ENCODE measurements at regions not wholly inside any gene's neighbourhood (a gene's known extent, or its start where the extent isn't known, plus 50 kb on each side); places are given as distances from the start of the nearest gene placed in this dataset.

DNA sequence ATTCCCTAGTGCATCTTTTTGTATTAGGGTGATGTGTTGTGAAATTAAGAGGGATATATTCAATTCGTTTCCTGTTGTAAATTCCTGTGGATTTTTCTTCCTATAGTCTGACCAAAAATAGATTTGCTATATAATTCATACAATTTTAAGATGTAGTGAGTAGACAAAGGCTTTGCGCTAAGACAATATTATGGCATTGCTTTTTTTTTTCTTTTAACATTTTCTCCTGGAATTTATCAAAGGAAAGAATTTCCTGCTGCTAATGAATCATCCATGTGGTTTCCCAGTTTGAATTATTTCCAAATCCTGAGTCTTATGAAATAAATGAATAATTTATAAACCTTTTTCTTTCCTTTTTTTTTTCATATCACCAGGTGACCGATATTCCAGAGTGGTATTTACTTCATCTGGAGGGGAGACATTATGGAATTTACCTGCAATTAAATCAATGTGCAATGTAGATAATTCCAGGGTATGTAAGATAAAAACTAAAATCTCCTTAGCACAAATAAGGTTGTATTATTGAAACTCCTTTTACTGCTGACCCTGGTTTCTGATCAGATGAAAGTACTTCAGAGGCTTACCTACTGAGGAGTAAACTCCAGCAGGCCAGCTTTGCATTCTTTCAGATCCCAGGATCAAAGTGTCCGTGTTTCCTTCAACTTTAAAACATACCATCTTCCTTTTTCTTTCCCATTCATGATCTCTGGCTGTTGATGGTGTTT is 148.4 kb downstream of the TLR5 start:
- Histone ChIP-seq H3K9me3 (ENCODE audit: control insufficient read depth, low read depth, low read length) (no peaks in the 10 kb centered on the region), H3K4me2 (ENCODE audit: control insufficient read depth, extremely low read depth, insufficient read depth, low read depth, low read length) (peak overlapping the region; percentile 66), H2AFZ (ENCODE audit: control insufficient read depth, low read length) (no peak overlapping the region), H3K9me1 (ENCODE audit: control insufficient read depth, extremely low read depth, insufficient read depth, low read length) (no peaks in the 10 kb centered on the region), H3K4me3 (ENCODE audit: control insufficient read depth in 2 of 3, extremely low read depth in 1 of 3, insufficient read depth in 2 of 3, low read depth in 1 of 3, low read length in 3 of 3) (peak overlapping the region in 1 of 3 experiments; percentile 16), H4K20me1 (ENCODE audit: control insufficient read depth, extremely low read depth, insufficient read depth, low read length) (no peaks in the 10 kb centered on the region), H3K9ac (ENCODE audit: control insufficient read depth, extremely low read depth, insufficient read depth, low read length) (no peak overlapping the region), H3K79me2 (ENCODE audit: control insufficient read depth, insufficient read depth, low read length) (no peaks in the 10 kb centered on the region), H3K4me1 (ENCODE audit: control insufficient read depth, extremely low read depth, insufficient read depth, low read length) (peaks cover 22% of the 10 kb centered on the region), H3K27me3 (ENCODE audit: control insufficient read depth, extremely low read depth, insufficient read depth, low read length) (no peaks in the 10 kb centered on the region), H3K27ac (ENCODE audit: control insufficient read depth, insufficient read depth, low read length) (peak overlapping the region; percentile 6), H3K36me3 (ENCODE audit: control insufficient read depth in 2 of 2, extremely low read depth in 1 of 2, insufficient read depth in 2 of 2, low read length in 2 of 2) (no peaks in the 10 kb centered on the region)
- TF ChIP-seq EZH2 (IDR thresholded peaks at IDR 0.05; ENCODE audit: low read length), result no peak
- TF ChIP-seq, protein P1, sequence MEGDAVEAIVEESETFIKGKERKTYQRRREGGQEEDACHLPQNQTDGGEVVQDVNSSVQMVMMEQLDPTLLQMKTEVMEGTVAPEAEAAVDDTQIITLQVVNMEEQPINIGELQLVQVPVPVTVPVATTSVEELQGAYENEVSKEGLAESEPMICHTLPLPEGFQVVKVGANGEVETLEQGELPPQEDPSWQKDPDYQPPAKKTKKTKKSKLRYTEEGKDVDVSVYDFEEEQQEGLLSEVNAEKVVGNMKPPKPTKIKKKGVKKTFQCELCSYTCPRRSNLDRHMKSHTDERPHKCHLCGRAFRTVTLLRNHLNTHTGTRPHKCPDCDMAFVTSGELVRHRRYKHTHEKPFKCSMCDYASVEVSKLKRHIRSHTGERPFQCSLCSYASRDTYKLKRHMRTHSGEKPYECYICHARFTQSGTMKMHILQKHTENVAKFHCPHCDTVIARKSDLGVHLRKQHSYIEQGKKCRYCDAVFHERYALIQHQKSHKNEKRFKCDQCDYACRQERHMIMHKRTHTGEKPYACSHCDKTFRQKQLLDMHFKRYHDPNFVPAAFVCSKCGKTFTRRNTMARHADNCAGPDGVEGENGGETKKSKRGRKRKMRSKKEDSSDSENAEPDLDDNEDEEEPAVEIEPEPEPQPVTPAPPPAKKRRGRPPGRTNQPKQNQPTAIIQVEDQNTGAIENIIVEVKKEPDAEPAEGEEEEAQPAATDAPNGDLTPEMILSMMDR (optimal IDR thresholded peaks at IDR 0.05 in 1 of 3, IDR thresholded peaks at IDR 0.05 in 1 of 3, conservative IDR thresholded peaks at IDR 0.05 in 1 of 3; ENCODE audit: extremely low read depth in 1 of 3, insufficient read depth in 2 of 3, low read length in 3 of 3), result no peak
- DNase-seq (ENCODE audit: low read depth, low spot score) (no peak), FAIRE-seq (no peak)
- dilution Hi-C loops (cut with MboI; ENCODE audit: extremely low pct_ligation_motif_present, low sequenced_read_pairs), result no loop called here

DNA sequence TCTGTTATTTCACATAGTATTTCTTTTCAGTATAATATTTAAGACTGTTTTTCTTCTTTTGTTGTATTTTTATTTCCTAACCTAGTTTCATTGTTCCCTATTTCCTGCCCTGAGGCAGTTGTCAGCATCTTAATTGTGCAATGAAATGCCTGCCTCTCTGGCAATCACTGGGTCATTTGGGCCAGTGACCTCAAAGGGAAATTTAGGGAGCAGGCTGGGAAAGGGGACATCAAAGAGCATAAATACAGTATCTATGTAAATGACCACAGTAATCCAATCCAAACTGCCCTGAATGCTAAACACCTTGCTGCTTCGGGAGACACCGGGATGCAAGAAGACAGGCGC is 147.8 kb downstream of the TLR5 start:
- DNase-seq (ENCODE audit: low read depth, low spot score), result no peak
- Histone ChIP-seq H3K79me2 (ENCODE audit: control insufficient read depth, insufficient read depth, low read length) (no peaks in the 10 kb centered on the region), H3K27ac (ENCODE audit: control insufficient read depth, insufficient read depth, low read length) (peak overlapping the region; percentile 6), H3K36me3 (ENCODE audit: control insufficient read depth in 2 of 2, extremely low read depth in 1 of 2, insufficient read depth in 2 of 2, low read length in 2 of 2) (no peaks in the 10 kb centered on the region), H3K4me1 (ENCODE audit: control insufficient read depth, extremely low read depth, insufficient read depth, low read length) (peaks cover 22% of the 10 kb centered on the region), H3K4me3 (ENCODE audit: control insufficient read depth in 2 of 3, extremely low read depth in 1 of 3, insufficient read depth in 2 of 3, low read depth in 1 of 3, low read length in 3 of 3) (no peak overlapping the region), H3K9me1 (ENCODE audit: control insufficient read depth, extremely low read depth, insufficient read depth, low read length) (no peaks in the 10 kb centered on the region), H2AFZ (ENCODE audit: control insufficient read depth, low read length) (no peak overlapping the region), H3K27me3 (ENCODE audit: control insufficient read depth, extremely low read depth, insufficient read depth, low read length) (no peaks in the 10 kb centered on the region), H3K9ac (ENCODE audit: control insufficient read depth, extremely low read depth, insufficient read depth, low read length) (no peak overlapping the region), H4K20me1 (ENCODE audit: control insufficient read depth, extremely low read depth, insufficient read depth, low read length) (no peaks in the 10 kb centered on the region), H3K9me3 (ENCODE audit: control insufficient read depth, low read depth, low read length) (no peaks in the 10 kb centered on the region), H3K4me2 (ENCODE audit: control insufficient read depth, extremely low read depth, insufficient read depth, low read depth, low read length) (peak overlapping the region; percentile 66)
- TF ChIP-seq, protein P1 (optimal IDR thresholded peaks at IDR 0.05 in 1 of 3, IDR thresholded peaks at IDR 0.05 in 1 of 3, conservative IDR thresholded peaks at IDR 0.05 in 1 of 3; ENCODE audit: extremely low read depth in 1 of 3, insufficient read depth in 2 of 3, low read length in 3 of 3), result no peak
- no peak for TF ChIP-seq EZH2 (IDR thresholded peaks at IDR 0.05; ENCODE audit: low read length)
- FAIRE-seq, result no peak
- dilution Hi-C loops (cut with MboI; ENCODE audit: extremely low pct_ligation_motif_present, low sequenced_read_pairs), result no loop called here

Measured in keratinocyte (primary cell).